Neural crest cell (in vitro differentiated cells): ENCODE measurements at regions not wholly inside any gene's neighbourhood (a gene's known extent, or its start where the extent isn't known, plus 50 kb on each side); places are given as distances from the start of the nearest gene placed in this dataset.

Experiments
- DNase-seq: peaks from one replicate; pipeline ENCODE4 v3.0.0; 2021; ENCODE audit warnings: low read depth, mixed read lengths, low spot score
- H3K27ac Mint-ChIP-seq: one replicate; pipeline ENCODE4 v1.8.0; 2021; ENCODE audit warnings: mild to moderate bottlenecking, mixed read lengths; ENCODE audit not compliant: unreplicated experiment
- H3K27me3 Mint-ChIP-seq: 2 replicates; pipeline ENCODE4 v1.8.0; 2021; ENCODE audit warnings: low read depth, mild to moderate bottlenecking, mixed read lengths
- H3K36me3 Mint-ChIP-seq: 2 replicates; pipeline ENCODE4 v1.8.0; 2021; ENCODE audit warnings: low read depth, mild to moderate bottlenecking, mixed read lengths
- H3K4me1 Mint-ChIP-seq: 2 replicates; pipeline ENCODE4 v1.8.0; 2021; ENCODE audit warnings: mixed read lengths
- H3K4me3 Mint-ChIP-seq: one replicate; pipeline ENCODE4 v1.8.0; 2021; ENCODE audit warnings: mild to moderate bottlenecking, mixed read lengths
- H3K9me3 Mint-ChIP-seq: 2 replicates; pipeline ENCODE4 v1.8.0; 2021; ENCODE audit warnings: mixed read lengths
- CTCF ChIP-seq: fragments of 200-600 bp; sonication (generic); conservative IDR thresholded peaks from 2 replicates; pipeline ENCODE4 v1.5.0; 2021; ENCODE audit warnings: antibody characterized with exemption, mild to moderate bottlenecking

GRCh38 chr5:67694810-67695191 is 498.2 kb upstream of the CD180 start:
- H3K4me1 Mint-ChIP-seq, result no peaks in the 10 kb centered on the region
- no peak for DNase-seq
- peaks cover 19% of the 10 kb centered on the region for H3K9me3 Mint-ChIP-seq
- H3K27ac Mint-ChIP-seq, result no peak overlapping the region
- H3K36me3 Mint-ChIP-seq, result peaks cover 29% of the 10 kb centered on the region
- no peaks in the 10 kb centered on the region for H3K27me3 Mint-ChIP-seq
- TF ChIP-seq CTCF, result no peak
- H3K4me3 Mint-ChIP-seq, result no peak overlapping the region

- H3K27ac Mint-ChIP-seq, result no peak overlapping the region
- no peak for DNase-seq
- H3K36me3 Mint-ChIP-seq, result peaks cover 29% of the 10 kb centered on the region
- no peak overlapping the region for H3K4me3 Mint-ChIP-seq
- TF ChIP-seq CTCF, result no peak
- H3K4me1 Mint-ChIP-seq, result no peaks in the 10 kb centered on the region
- H3K9me3 Mint-ChIP-seq, result peaks cover 19% of the 10 kb centered on the region
- no peaks in the 10 kb centered on the region for H3K27me3 Mint-ChIP-seq
Measured at GRCh38 chr5:67693956-67694809, 497.6 kb upstream of the CD180 start.

- DNase-seq, result no peak
- no peaks in the 10 kb centered on the region for H3K27me3 Mint-ChIP-seq
- H3K9me3 Mint-ChIP-seq, result peaks cover 22% of the 10 kb centered on the region
- no peak overlapping the region for H3K27ac Mint-ChIP-seq
- H3K4me3 Mint-ChIP-seq, result no peak overlapping the region
- no peaks in the 10 kb centered on the region for H3K4me1 Mint-ChIP-seq
- H3K36me3 Mint-ChIP-seq, result peaks cover 31% of the 10 kb centered on the region
- no peak for TF ChIP-seq CTCF
Measured at GRCh38 chr5:67686746-67687145, 490.1 kb upstream of the CD180 start.

- H3K4me1 Mint-ChIP-seq, result no peaks in the 10 kb centered on the region
Measured at GRCh38 chr5:67681703-67682102, 485.1 kb upstream of the CD180 start.

GRCh38 chr5:67680099-67680498 is 483.5 kb upstream of the CD180 start:
- Mint-ChIP-seq H3K27me3 (no peaks in the 10 kb centered on the region), H3K36me3 (peaks cover 14% of the 10 kb centered on the region), H3K27ac (no peak overlapping the region), H3K4me3 (no peak overlapping the region), H3K9me3 (peaks cover 11% of the 10 kb centered on the region), H3K4me1 (no peaks in the 10 kb centered on the region)
- no peak for TF ChIP-seq CTCF
- no peak for DNase-seq

More at GRCh38 chr5:67681703-67682102, 485.1 kb upstream of the CD180 start:
- Mint-ChIP-seq H3K36me3 (peaks cover 17% of the 10 kb centered on the region), H3K27ac (no peak overlapping the region), H3K9me3 (peaks cover 16% of the 10 kb centered on the region), H3K27me3 (no peaks in the 10 kb centered on the region), H3K4me3 (no peak overlapping the region)
- no peak for TF ChIP-seq CTCF
- no peak for DNase-seq
